HCT116 (cell line): ENCODE measurements at regions not wholly inside any gene's neighbourhood (a gene's known extent, or its start where the extent isn't known, plus 50 kb on each side); places are given as distances from the start of the nearest gene placed in this dataset.

Source experiments
- ATAC-seq: fragments of 200-7000 bp; cut with Tn5 transposase; 2 replicates; pipeline ENCODE4 v1.9.1; 2020; ENCODE audit warnings: mild to moderate bottlenecking, moderate library complexity
- BruUV-seq: library from RNA; stranded (reverse); fragments of 400-500 nt; replicated peaks from 2 replicates; lab custom pipeline; 2021; lab: Mats Ljungman, UMichigan
- CTCF ChIA-PET: fragments of 300-600 bp; sonication (Branson Sonifier 250); formaldehyde crosslinking; loops from one replicate; lab custom pipeline; 2021; ENCODE audit warnings: antibody characterized with exemption; lab: Charles Lee
- POLR2A ChIA-PET: fragments of 300-600, 350-600 bp; sonication (Branson Sonifier 250); formaldehyde crosslinking; loops from one replicate; lab custom pipeline; 2021; ENCODE audit warnings: antibody characterized with exemption; lab: Charles Lee
- RAD21 ChIA-PET, 2 experiments: fragments of 300-600 bp; sonication (Branson Sonifier 250); formaldehyde crosslinking; loops; one replicate each; lab custom pipeline; 2023; ENCODE audit warnings: low total read pairs in 2 of 2; ENCODE audit not compliant: uncharacterized antibody in 2 of 2, unreplicated experiment in 2 of 2, low non-redundant PET in 1 of 2; lab: Charles Lee
- DNase-seq: peaks from one replicate; pipeline ENCODE4 v3.0.0-alpha.2; 2010; ENCODE audit warnings: low read depth, low spot score
- H2AFZ ChIP-seq: fragments of 200-600 bp; shearing (Covaris generic), sonication (generic); 2 replicates; pipeline ENCODE4 v1.6.1; 2017; ENCODE audit warnings: low read depth, mixed run types, mixed read lengths, antibody characterized with exemption, low read length; ENCODE audit not compliant: poor library complexity, severe bottlenecking
- H3K27ac ChIP-seq: 2 replicates; pipeline ENCODE4 v1.5.1; 2012; ENCODE audit warnings: low read depth, low read length
- H3K27me3 ChIP-seq: fragments of 200-600 bp; sonication (generic); 2 replicates; pipeline ENCODE4 v1.6.1; 2016; ENCODE audit warnings: mixed run types, low read length, mixed read lengths; ENCODE audit not compliant: insufficient read depth
- H3K36me3 ChIP-seq, 2 experiments: fragments of 200-500 bp in 1 of 2; fragments of 200-600 bp in 1 of 2; sonication (Bioruptor generic) in 1 of 2; sonication (generic) in 1 of 2; 2 replicates each; pipeline versions ENCODE4 v1.5.1 to v1.6.1; 2014 to 2016; ENCODE audit warnings: low read length in 2 of 2, inconsistent platforms in 1 of 2, mixed read lengths in 1 of 2, mixed run types in 1 of 2; ENCODE audit not compliant: insufficient read depth in 2 of 2, control insufficient read depth in 1 of 2
- H3K4me1 ChIP-seq, 2 experiments: fragments of 200-600 bp in 1 of 2; sonication (generic) in 1 of 2; 2 replicates each; pipeline versions ENCODE4 v1.5.1 to v1.6.1; 2012 to 2017; ENCODE audit warnings: low read length in 2 of 2, inconsistent platforms in 1 of 2, mild to moderate bottlenecking in 1 of 2, mixed read lengths in 1 of 2, mixed run types in 1 of 2, moderate library complexity in 1 of 2; ENCODE audit not compliant: insufficient read depth in 2 of 2, control insufficient read depth in 1 of 2
- H3K4me2 ChIP-seq: fragments of 200-600 bp; sonication (generic); 2 replicates; pipeline ENCODE4 v1.6.1; 2017; ENCODE audit warnings: mixed run types, low read length, mixed read lengths
- H3K4me3 ChIP-seq, 2 experiments: fragments of 200-600 bp in 1 of 2; sonication (generic) in 1 of 2; replicated peaks in 1 of 2; 2 replicates each; pipeline ENCODE4 v1.5.1; 2011 to 2016; ENCODE audit warnings: low read length in 2 of 2, control low read depth in 1 of 2, low read depth in 1 of 2, mild to moderate bottlenecking in 1 of 2, mixed read lengths in 1 of 2, mixed run types in 1 of 2
- H3K79me2 ChIP-seq: fragments of 200-600 bp; sonication (generic); 2 replicates; pipeline ENCODE4 v1.6.1; 2017; ENCODE audit warnings: mild to moderate bottlenecking, mixed run types, low read length, moderate library complexity, mixed read lengths; ENCODE audit not compliant: insufficient read depth
- H3K9ac ChIP-seq: fragments of 200-600 bp; sonication (generic); 2 replicates; pipeline ENCODE4 v1.6.1; 2016; ENCODE audit warnings: low read length, mixed read lengths
- H3K9me2 ChIP-seq: fragments of 200-600 bp; sonication (generic), shearing (Covaris generic); 2 replicates; pipeline ENCODE4 v1.6.1; 2017; ENCODE audit warnings: mixed run types, mild to moderate bottlenecking, moderate library complexity; ENCODE audit not compliant: insufficient read depth
- H3K9me3 ChIP-seq, 2 experiments: fragments of 200-500 bp in 1 of 2; fragments of 200-600 bp in 1 of 2; sonication (Bioruptor generic) in 1 of 2; sonication (generic) in 1 of 2; 2 replicates each; pipeline ENCODE4 v1.6.1; 2014 to 2017; ENCODE audit warnings: low read length in 2 of 2, mixed read lengths in 2 of 2, inconsistent platforms in 1 of 2, low read depth in 1 of 2, mild to moderate bottlenecking in 1 of 2, mixed run types in 1 of 2, moderate library complexity in 1 of 2; ENCODE audit not compliant: control insufficient read depth in 1 of 2, insufficient read depth in 1 of 2
- H4K20me1 ChIP-seq: fragments of 200-600 bp; sonication (generic), shearing (Covaris generic); 2 replicates; pipeline ENCODE4 v1.6.1; 2017; ENCODE audit warnings: mixed run types, mild to moderate bottlenecking, moderate library complexity; ENCODE audit not compliant: insufficient read depth
- CBX3 ChIP-seq: IDR thresholded peaks from 2 replicates; pipeline ENCODE4 v1.6.1; 2012; ENCODE audit warnings: low read depth
- CEBPB ChIP-seq: IDR thresholded peaks from 2 replicates; pipeline ENCODE4 v1.6.1; 2012; ENCODE audit warnings: low read depth
- EGR1 ChIP-seq: IDR thresholded peaks from 2 replicates; pipeline ENCODE4 v1.6.1; 2012; ENCODE audit warnings: low read depth
- ELF1 ChIP-seq: IDR thresholded peaks from 2 replicates; pipeline ENCODE4 v1.6.1; 2012; ENCODE audit warnings: low read depth, borderline replicate concordance
- EZH2 ChIP-seq: fragments of 200-600 bp; sonication (generic); IDR thresholded peaks from 2 replicates; pipeline ENCODE4 v1.6.1; 2017; ENCODE audit warnings: antibody characterized with exemption, mixed run types
- EZH2phosphoT487 ChIP-seq: fragments of 200-600 bp; IDR thresholded peaks from 2 replicates; pipeline ENCODE4 v1.6.1; 2018; ENCODE audit warnings: antibody characterized with exemption, borderline replicate concordance
- POLR2AphosphoS5 ChIP-seq: IDR thresholded peaks from 2 replicates; pipeline ENCODE4 v1.6.1; 2011; ENCODE audit warnings: mild to moderate bottlenecking, low read depth, low read length, moderate library complexity
- RAD21 ChIP-seq: IDR thresholded peaks from 2 replicates; pipeline ENCODE4 v1.6.1; 2012; ENCODE audit warnings: low read depth, mild to moderate bottlenecking
- SIN3A ChIP-seq: IDR thresholded peaks from 2 replicates; pipeline ENCODE4 v1.6.1; 2012; ENCODE audit warnings: low read depth
- SP1 ChIP-seq: IDR thresholded peaks from 2 replicates; pipeline ENCODE4 v1.6.1; 2012; ENCODE audit warnings: low read depth
- SRF ChIP-seq: IDR thresholded peaks from 2 replicates; pipeline ENCODE4 v1.6.1; 2012; ENCODE audit warnings: low read depth
- TCF7L2 ChIP-seq: IDR thresholded peaks from 2 replicates; pipeline ENCODE4 v1.7.0; 2011; ENCODE audit warnings: borderline replicate concordance, inconsistent platforms; ENCODE audit not compliant: insufficient read depth, insufficient read length; ENCODE audit errors: extremely low read depth
- YY1 ChIP-seq: IDR thresholded peaks from 2 replicates; pipeline ENCODE4 v1.6.1; 2011; ENCODE audit warnings: low read length, low read depth, moderate library complexity, mild to moderate bottlenecking; ENCODE audit not compliant: insufficient replicate concordance; ENCODE audit errors: extremely low read depth
- ZFX ChIP-seq: fragments of 450-650 bp; IDR thresholded peaks from 2 replicates; pipeline ENCODE4 v1.6.1; 2017
- ZNF274 ChIP-seq: fragments of 200-500 bp; sonication (Bioruptor generic); IDR thresholded peaks from 2 replicates; pipeline ENCODE4 v1.6.1; 2014; ENCODE audit warnings: mild to moderate bottlenecking, low read depth, low read length, inconsistent platforms
- intact Hi-C: fragments of 100-400 bp; cut with micrococcal nuclease; formaldehyde crosslinking; loops from 2 replicates; pipeline ENCODE4 v1.10.0; 2022
- TF ChIP-seq, protein P1 (sequence below), 3 experiments: fragments of 200-600 bp in 1 of 3; sonication (generic) in 1 of 3; IDR thresholded peaks in 2 of 3; conservative IDR thresholded peaks in 1 of 3; 2 replicates each; pipeline ENCODE4 v1.5.1; 2012 to 2017; ENCODE audit warnings: low read depth in 2 of 3, low read length in 2 of 3, antibody characterized with exemption in 1 of 3, borderline replicate concordance in 1 of 3, control low read depth in 1 of 3, mild to moderate bottlenecking in 1 of 3, mixed read lengths in 1 of 3, mixed run types in 1 of 3, moderate library complexity in 1 of 3; ENCODE audit not compliant: insufficient read depth in 1 of 3
- TF ChIP-seq, protein P2 (sequence below): IDR thresholded peaks from 2 replicates; pipeline ENCODE4 v1.6.1; 2011; ENCODE audit warnings: mild to moderate bottlenecking, low read length, moderate library complexity; ENCODE audit not compliant: insufficient replicate concordance; ENCODE audit errors: extremely low read depth
- TF ChIP-seq, protein P3 (sequence below): IDR thresholded peaks from 2 replicates; pipeline ENCODE4 v1.6.1; 2012; ENCODE audit warnings: low read depth
- TF ChIP-seq, protein P4 (sequence below): IDR thresholded peaks from 2 replicates; pipeline ENCODE4 v1.6.1; 2012

DNA sequence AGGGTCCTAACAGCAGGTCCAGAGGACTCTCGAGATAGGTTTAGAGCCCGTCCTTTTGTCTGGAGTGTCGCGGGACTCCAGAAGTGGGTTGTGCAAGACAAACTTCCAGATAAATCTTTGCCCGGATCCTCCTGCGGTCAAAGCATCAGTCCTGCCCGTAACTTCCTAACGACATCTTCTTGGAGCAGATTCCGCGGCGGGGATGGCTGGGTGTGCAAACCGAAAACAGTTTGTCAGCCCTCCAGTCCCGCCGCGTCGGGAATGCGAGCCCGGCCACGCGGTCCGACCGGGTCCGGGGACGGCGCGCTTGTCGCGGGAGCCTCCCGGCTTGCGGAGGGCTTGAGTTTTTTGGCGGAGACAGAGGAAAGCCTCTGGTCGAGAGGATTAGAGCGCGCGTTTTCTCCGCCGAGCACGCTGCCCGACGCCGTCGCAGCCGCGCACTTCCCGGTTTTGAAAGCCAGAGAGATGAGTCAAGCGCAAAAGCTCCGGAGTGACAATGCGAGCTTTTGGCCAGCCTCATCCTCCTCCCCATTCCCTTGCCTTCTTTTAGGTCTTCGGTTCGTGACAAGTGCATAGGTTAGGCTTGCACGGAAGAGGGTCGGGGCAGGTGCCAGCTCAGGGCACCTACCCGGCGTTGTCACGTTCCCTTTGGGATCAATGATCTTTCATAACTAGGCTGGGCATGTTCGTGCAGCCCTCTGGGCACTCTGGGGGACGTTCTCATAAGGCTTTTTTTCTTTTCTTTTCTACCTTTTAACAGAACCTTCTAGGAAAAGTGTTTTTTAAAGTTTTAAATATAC is 91.3 kb upstream of the PRDM1 start:
- H3K4me1 ChIP-seq, result peaks cover 0 to 34% of the 10 kb centered on the region in 2 experiments; a peak in 2 of 4 replicates
- no TSS peak for BruUV-seq
- ChIA-PET CTCF (interaction anchor here (0.6 kb wide), 1 partner anchor 19 kb away, joined by 4 read pairs; no protein-coding TSS in a partner anchor), RAD21 (no interaction called here), POLR2A (no interaction called here)
- no peaks in the 10 kb centered on the region for H3K36me3 ChIP-seq
- H3K9me3 ChIP-seq, result no peaks in the 10 kb centered on the region
- peak overlapping the region; percentile 23 for H3K9ac ChIP-seq
- H3K27me3 ChIP-seq, result no peaks in the 10 kb centered on the region
- intact Hi-C loops, result loop anchor here (5.0 to 10.0 kb wide), 3 partner anchors 93 to 260 kb away; partner anchors contain the start of gene PRDM1
- H3K9me2 ChIP-seq, result no peaks in the 10 kb centered on the region
- H3K27ac ChIP-seq, result no peak overlapping the region
- no peaks in the 10 kb centered on the region for H3K79me2 ChIP-seq
- no peaks in the 10 kb centered on the region for H4K20me1 ChIP-seq
- peak overlapping the region; percentile 93 for H2AFZ ChIP-seq
- peak overlapping the region; percentile 79 for H3K4me2 ChIP-seq
- peak overlapping the region; percentile 53 to 55 for H3K4me3 ChIP-seq
- DNase-seq, result peak; percentile 31
- peak; percentile 65 for ATAC-seq
- TF ChIP-seq, protein P1, sequence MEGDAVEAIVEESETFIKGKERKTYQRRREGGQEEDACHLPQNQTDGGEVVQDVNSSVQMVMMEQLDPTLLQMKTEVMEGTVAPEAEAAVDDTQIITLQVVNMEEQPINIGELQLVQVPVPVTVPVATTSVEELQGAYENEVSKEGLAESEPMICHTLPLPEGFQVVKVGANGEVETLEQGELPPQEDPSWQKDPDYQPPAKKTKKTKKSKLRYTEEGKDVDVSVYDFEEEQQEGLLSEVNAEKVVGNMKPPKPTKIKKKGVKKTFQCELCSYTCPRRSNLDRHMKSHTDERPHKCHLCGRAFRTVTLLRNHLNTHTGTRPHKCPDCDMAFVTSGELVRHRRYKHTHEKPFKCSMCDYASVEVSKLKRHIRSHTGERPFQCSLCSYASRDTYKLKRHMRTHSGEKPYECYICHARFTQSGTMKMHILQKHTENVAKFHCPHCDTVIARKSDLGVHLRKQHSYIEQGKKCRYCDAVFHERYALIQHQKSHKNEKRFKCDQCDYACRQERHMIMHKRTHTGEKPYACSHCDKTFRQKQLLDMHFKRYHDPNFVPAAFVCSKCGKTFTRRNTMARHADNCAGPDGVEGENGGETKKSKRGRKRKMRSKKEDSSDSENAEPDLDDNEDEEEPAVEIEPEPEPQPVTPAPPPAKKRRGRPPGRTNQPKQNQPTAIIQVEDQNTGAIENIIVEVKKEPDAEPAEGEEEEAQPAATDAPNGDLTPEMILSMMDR (IDR thresholded peaks at IDR 0.05 in 2 of 3, conservative IDR thresholded peaks at IDR 0.05 in 1 of 3; ENCODE audit: borderline replicate concordance in 1 of 3, insufficient read depth in 1 of 3, low read depth in 2 of 3, low read length in 2 of 3), result no peak
- TF ChIP-seq, protein P2, sequence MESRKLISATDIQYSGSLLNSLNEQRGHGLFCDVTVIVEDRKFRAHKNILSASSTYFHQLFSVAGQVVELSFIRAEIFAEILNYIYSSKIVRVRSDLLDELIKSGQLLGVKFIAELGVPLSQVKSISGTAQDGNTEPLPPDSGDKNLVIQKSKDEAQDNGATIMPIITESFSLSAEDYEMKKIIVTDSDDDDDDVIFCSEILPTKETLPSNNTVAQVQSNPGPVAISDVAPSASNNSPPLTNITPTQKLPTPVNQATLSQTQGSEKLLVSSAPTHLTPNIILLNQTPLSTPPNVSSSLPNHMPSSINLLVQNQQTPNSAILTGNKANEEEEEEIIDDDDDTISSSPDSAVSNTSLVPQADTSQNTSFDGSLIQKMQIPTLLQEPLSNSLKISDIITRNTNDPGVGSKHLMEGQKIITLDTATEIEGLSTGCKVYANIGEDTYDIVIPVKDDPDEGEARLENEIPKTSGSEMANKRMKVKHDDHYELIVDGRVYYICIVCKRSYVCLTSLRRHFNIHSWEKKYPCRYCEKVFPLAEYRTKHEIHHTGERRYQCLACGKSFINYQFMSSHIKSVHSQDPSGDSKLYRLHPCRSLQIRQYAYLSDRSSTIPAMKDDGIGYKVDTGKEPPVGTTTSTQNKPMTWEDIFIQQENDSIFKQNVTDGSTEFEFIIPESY, result no peak
- TF ChIP-seq, protein P3, sequence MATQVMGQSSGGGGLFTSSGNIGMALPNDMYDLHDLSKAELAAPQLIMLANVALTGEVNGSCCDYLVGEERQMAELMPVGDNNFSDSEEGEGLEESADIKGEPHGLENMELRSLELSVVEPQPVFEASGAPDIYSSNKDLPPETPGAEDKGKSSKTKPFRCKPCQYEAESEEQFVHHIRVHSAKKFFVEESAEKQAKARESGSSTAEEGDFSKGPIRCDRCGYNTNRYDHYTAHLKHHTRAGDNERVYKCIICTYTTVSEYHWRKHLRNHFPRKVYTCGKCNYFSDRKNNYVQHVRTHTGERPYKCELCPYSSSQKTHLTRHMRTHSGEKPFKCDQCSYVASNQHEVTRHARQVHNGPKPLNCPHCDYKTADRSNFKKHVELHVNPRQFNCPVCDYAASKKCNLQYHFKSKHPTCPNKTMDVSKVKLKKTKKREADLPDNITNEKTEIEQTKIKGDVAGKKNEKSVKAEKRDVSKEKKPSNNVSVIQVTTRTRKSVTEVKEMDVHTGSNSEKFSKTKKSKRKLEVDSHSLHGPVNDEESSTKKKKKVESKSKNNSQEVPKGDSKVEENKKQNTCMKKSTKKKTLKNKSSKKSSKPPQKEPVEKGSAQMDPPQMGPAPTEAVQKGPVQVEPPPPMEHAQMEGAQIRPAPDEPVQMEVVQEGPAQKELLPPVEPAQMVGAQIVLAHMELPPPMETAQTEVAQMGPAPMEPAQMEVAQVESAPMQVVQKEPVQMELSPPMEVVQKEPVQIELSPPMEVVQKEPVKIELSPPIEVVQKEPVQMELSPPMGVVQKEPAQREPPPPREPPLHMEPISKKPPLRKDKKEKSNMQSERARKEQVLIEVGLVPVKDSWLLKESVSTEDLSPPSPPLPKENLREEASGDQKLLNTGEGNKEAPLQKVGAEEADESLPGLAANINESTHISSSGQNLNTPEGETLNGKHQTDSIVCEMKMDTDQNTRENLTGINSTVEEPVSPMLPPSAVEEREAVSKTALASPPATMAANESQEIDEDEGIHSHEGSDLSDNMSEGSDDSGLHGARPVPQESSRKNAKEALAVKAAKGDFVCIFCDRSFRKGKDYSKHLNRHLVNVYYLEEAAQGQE, result no peak
- TF ChIP-seq RAD21 (no peak), EZH2phosphoT487 (no peak), ELF1 (peak; percentile 43), ZNF274 (no peak), SIN3A (no peak), TCF7L2 (no peak), YY1 (no peak), EZH2 (no peak), SRF (no peak), CEBPB (no peak), ZFX (no peak), EGR1 (no peak), POLR2AphosphoS5 (no peak), SP1 (no peak), CBX3 (peak; percentile 68; the same call in 1 of the 2 replicates)
- TF ChIP-seq, protein P4, sequence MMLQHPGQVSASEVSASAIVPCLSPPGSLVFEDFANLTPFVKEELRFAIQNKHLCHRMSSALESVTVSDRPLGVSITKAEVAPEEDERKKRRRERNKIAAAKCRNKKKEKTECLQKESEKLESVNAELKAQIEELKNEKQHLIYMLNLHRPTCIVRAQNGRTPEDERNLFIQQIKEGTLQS, result no peak
